HL-60 (cell line): ENCODE measurements at regions not wholly inside any gene's neighbourhood (a gene's known extent, or its start where the extent isn't known, plus 50 kb on each side); places are given as distances from the start of the nearest gene placed in this dataset.

Experiments
- CTCF ChIP-seq: IDR thresholded peaks from one replicate; pipeline ENCODE4 v1.5.1; 2011; ENCODE audit warnings: low read length, control low read depth, inconsistent platforms; ENCODE audit not compliant: insufficient read depth
- POLR2AphosphoS5 ChIP-seq: IDR thresholded peaks from 2 replicates; pipeline ENCODE4 v1.6.1; 2012; ENCODE audit warnings: low read depth
- REST ChIP-seq: IDR thresholded peaks from 2 replicates; pipeline ENCODE4 v1.6.1; 2012; ENCODE audit warnings: low read depth; ENCODE audit not compliant: insufficient replicate concordance
- SPI1 ChIP-seq: IDR thresholded peaks from 2 replicates; pipeline ENCODE4 v1.6.1; 2012; ENCODE audit warnings: low read depth, mild to moderate bottlenecking, borderline replicate concordance

GRCh38 chr13:44305286-44305685 lies 68.3 kb upstream of the SERP2 start:
- no peak for TF ChIP-seq CTCF
- TF ChIP-seq SPI1: no peak
- no peak for TF ChIP-seq POLR2AphosphoS5
- TF ChIP-seq REST: no peak
